ENCODE measurements at regions not wholly inside any gene's neighbourhood (a gene's known extent, or its start where the extent isn't known, plus 50 kb on each side); places are given as distances from the start of the nearest gene placed in this dataset.

GRCh38 chr2:122096761-122097160 lies 341.3 kb downstream of the TSN start:
- TF ChIP-seq POLR2A (IDR thresholded peaks at IDR 0.05; ENCODE audit: low read length), result no peak
- no peak for TF ChIP-seq GATA1 (IDR thresholded peaks at IDR 0.05; ENCODE audit: low read depth, low read length)
